HEK293T (cell line): ENCODE measurements at regions not wholly inside any gene's neighbourhood (a gene's known extent, or its start where the extent isn't known, plus 50 kb on each side); places are given as distances from the start of the nearest gene placed in this dataset.

ENCODE experiments used
- ARNT ChIP-seq: fragments of 450-650 bp; IDR thresholded peaks from 2 replicates; pipeline ENCODE4 v1.6.1; 2017; ENCODE audit warnings: mild to moderate bottlenecking
- BHLHE40 ChIP-seq: fragments of 450-650 bp; IDR thresholded peaks from 2 replicates; pipeline ENCODE4 v1.6.1; 2016; ENCODE audit warnings: mild to moderate bottlenecking, moderate library complexity, borderline replicate concordance
- CTBP1 ChIP-seq: fragments of 450-650 bp; IDR thresholded peaks from 2 replicates; pipeline ENCODE4 v1.6.1; 2016; ENCODE audit warnings: borderline replicate concordance
- FOXA1 ChIP-seq: fragments of 450-650 bp; IDR thresholded peaks from 2 replicates; pipeline ENCODE4 v1.6.1; 2016; ENCODE audit warnings: mild to moderate bottlenecking
- FOXK2 ChIP-seq: fragments of 450-650 bp; IDR thresholded peaks from 2 replicates; pipeline ENCODE4 v1.6.1; 2016; ENCODE audit warnings: mild to moderate bottlenecking
- FOXM1 ChIP-seq: fragments of 450-650 bp; IDR thresholded peaks from 2 replicates; pipeline ENCODE4 v1.6.1; 2017; ENCODE audit warnings: mild to moderate bottlenecking, borderline replicate concordance
- HDGF ChIP-seq: fragments of 450-650 bp; IDR thresholded peaks from 2 replicates; pipeline ENCODE4 v1.6.1; 2017; ENCODE audit warnings: antibody characterized with exemption, borderline replicate concordance
- L3MBTL2 ChIP-seq: fragments of 450-650 bp; conservative IDR thresholded peaks from 2 replicates; pipeline ENCODE4 v1.6.1; 2016; ENCODE audit warnings: mild to moderate bottlenecking
- LEF1 ChIP-seq: fragments of 450-650 bp; IDR thresholded peaks from 2 replicates; pipeline ENCODE4 v1.6.1; 2017; ENCODE audit warnings: mild to moderate bottlenecking, borderline replicate concordance
- NFRKB ChIP-seq: fragments of 450-650 bp; IDR thresholded peaks from 2 replicates; pipeline ENCODE4 v1.6.1; 2016; ENCODE audit warnings: mild to moderate bottlenecking, moderate library complexity
- PKNOX1 ChIP-seq: fragments of 450-650 bp; IDR thresholded peaks from 2 replicates; pipeline ENCODE4 v1.6.1; 2016
- SP1 ChIP-seq: fragments of 450-650 bp; IDR thresholded peaks from 2 replicates; pipeline ENCODE4 v1.6.1; 2017
- SUZ12 ChIP-seq: fragments of 450-650 bp; IDR thresholded peaks from 2 replicates; pipeline ENCODE4 v1.6.1; 2016; ENCODE audit warnings: mild to moderate bottlenecking
- ZNF384 ChIP-seq: fragments of 450-650 bp; IDR thresholded peaks from 2 replicates; pipeline ENCODE4 v1.6.1; 2016

- no peak for TF ChIP-seq FOXK2
- no peak for TF ChIP-seq PKNOX1
- TF ChIP-seq L3MBTL2, result no peak
- TF ChIP-seq ARNT, result no peak
- TF ChIP-seq FOXA1, result no peak
- TF ChIP-seq ZNF384, result no peak
- no peak for TF ChIP-seq SUZ12
- TF ChIP-seq FOXM1, result no peak
- no peak for TF ChIP-seq CTBP1
- TF ChIP-seq HDGF, result no peak
- TF ChIP-seq BHLHE40, result no peak
- TF ChIP-seq SP1, result no peak
- TF ChIP-seq NFRKB, result no peak
- no peak for TF ChIP-seq LEF1
Observed at GRCh38 chr20:43781215-43781614, 54.4 kb upstream of the GTSF1L start.
